ENCODE measurements at regions not wholly inside any gene's neighbourhood (a gene's known extent, or its start where the extent isn't known, plus 50 kb on each side); places are given as distances from the start of the nearest gene placed in this dataset.

GRCh38 chr18:40388121-40388520 lies 1566.9 kb upstream of the PIK3C3 start:
- no peak for DNase-seq

- no peak for DNase-seq
Measured at GRCh38 chr18:40387130-40387787, 1567.8 kb upstream of the PIK3C3 start.

DNA sequence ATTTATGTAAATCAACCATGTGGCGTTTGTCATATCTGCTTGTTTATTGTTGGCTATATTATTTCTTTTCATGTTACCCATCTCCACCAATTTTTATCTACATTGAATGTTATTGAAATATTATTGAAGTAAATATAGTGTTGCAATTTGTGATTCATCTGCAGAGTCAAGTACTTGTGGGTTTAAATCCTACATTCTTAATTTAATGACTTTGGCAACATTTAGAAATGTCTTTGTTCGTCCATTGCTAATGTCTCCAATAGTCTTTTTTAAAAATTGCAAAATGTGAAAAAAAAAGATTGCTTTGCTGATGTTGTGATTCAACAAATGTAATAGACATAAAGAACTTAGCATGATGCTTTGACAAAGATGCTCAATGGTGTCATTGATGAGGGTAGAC lies 1572.8 kb upstream of the PIK3C3 start:
- no peak for DNase-seq

DNA sequence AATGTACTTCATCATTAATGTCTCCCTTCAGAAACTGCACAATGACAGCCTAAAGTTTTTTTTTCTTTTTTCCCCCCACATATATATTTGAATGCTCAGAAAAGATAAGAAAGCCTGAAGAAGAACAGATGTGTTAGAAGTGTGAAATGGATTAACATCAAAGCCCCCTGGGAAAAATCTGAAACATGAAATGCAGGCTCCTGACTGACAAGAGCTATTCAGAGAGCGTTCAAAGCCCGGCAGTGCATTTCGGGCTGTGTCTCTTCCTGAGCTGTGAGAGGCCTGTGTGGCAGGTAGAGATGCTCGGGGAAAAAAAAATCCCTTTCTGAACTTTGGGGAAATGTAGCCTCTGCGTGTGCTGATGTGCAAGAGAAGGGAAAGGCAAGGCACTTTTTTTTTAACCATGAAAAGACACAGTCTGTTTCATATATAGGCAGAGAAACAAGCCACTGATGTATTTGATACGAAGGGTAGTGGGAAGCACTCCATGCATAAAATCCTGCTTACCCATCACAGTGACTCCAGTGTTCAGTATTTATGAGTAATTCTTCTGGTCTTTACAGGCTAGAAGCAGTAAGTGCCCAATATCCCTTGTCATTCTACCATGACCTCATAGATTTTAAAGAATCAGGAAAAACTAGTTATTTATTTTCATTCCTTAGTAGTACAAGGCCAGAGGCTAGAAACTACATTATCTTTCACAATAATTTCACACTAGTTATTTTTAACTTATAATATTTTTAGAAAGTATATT lies 1574.2 kb upstream of the PIK3C3 start:
- DNase-seq: no peak

DNA sequence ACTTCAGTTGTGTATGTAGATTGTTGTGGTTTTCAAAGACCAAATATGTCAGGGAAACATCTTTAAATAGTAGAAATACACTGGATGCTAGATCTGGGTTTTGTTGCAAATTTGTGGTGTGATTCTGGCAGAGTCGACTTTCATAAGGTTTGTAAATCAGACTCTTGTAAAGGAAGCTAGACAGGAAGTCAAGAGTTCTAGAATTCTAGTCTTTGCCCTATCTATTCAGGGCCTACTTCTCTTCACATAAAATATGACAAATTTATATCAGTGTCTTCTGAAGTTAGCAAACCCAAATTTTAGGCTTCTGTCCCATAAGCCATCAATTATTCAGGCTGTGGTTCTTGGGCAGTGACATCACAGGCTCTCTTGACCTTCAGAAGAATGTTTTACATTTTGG lies 1579.2 kb upstream of the PIK3C3 start:
- no peak for DNase-seq

DNA sequence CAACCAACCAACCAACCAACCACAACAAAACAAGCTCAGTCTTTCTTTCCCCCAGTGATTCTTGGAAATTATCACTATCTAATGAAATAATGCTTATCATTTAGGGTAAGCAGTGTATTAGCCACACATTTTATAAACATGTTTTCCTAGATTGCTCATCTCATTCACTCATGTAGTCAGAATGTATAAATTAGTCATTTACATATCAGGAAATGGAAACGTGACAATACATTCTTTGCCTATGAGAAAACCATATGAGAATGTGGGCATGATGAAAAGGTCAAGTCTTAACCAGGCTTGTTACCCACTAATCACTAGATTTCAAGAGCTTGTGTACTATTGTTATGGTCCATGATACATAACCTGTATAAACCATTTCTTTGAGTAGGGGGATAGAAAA lies 1583.4 kb upstream of the PIK3C3 start:
- no peak for DNase-seq

- DNase-seq: no peak
Measured at GRCh38 chr18:40367576-40367975, 1587.5 kb upstream of the PIK3C3 start.

DNA sequence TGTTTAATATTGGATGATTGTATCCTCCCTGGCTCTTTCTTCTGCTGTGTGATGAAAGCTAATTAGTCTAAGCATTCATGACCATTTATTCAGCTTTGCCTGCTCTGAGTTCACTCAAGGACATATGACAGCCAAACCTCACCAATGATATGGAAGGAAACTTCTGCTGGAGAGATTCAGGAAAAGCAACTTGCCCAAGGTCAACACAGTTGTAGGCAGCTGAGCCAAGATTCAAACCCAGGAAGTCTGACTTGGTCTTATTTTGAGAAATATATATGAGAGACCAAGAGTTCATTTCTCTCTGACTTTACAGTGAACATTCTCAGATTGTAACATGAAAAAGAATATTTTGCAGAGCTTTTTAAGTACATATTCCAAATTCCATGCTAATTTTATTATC lies 1588.5 kb upstream of the PIK3C3 start:
- no peak for DNase-seq

DNA sequence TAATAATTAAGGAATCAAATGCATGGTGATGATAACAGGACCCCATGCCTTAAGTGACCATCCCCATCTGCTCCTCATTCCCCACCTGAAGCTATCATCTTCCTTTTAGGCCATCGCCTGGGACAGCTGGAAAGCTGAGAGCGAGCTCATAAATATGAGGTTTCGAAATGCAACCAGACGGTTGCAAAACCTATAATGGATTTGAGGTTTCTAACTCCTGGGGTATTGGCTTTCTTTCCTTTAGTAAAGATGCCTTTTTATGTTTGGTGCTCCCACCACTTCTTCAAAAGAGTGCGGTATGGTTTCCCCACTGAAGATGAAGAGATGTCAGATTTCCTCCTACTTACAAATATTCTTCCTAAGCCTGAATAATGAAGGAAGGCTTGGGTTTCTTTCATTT lies 1589.5 kb upstream of the PIK3C3 start:
- DNase-seq: no peak

- no peak for DNase-seq
Measured at GRCh38 chr18:40360558-40360957, 1594.5 kb upstream of the PIK3C3 start.

DNA sequence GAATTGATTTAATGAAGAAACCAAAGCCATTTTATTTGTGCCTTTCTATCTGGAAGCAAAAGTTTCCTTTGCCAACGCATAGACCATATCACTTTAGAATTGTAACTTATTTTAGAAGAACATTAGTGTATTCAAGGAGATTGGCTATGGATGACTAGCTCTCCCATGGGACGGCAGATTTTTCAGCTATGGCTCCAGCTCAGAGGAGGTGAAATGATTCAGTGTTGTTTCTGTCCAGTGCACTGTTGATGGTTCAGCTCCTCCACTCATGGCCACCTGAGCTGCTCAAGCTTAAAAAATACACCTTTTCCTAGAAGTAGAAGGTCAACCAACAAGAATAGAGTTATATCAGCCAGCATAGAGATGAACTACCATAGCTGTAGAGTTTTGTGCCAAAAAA lies 1597.5 kb upstream of the PIK3C3 start:
- DNase-seq: no peak

DNA sequence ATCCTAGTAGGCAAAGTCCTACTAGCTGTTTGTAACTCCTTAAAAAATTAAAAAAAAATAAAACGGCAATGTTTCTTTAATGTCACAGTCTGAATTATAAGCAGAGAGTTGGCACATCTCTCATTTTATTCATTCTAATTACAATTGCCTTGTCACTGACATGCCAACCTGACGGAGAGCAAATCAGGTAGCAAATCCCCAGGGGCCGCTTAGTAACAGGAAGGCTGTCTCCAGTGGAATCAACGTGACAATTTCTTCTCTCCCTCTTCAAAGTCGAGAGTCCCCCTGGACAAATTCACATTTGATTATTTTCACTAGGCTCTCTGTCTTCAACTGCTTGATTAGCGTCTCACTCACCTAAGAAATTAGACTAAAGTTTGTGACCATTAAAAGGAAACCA lies 1598.9 kb upstream of the PIK3C3 start:
- DNase-seq: no peak

- DNase-seq: no peak
Measured at GRCh38 chr18:40355726-40356125, 1599.3 kb upstream of the PIK3C3 start.

DNA sequence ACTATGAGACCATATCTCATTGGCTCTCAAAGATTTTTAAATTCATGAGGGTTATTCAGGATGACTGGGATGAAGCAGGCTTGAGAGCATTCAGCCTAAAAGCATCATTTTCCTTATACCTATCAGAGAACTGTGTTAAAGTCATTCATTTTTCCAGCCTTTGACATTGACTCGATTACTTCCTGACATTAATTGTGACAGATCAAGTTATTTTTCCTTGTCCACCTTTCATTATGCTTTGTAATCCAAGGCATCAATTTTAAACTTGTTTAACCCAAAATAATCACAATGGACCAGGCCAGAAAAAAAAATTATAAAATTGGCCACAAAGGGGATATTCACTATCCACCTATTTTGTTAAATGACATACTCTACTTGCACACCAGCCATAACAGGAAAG lies 1606.8 kb upstream of the PIK3C3 start:
- no peak for DNase-seq

- no peak for DNase-seq
Measured at GRCh38 chr18:40347261-40347660, 1607.8 kb upstream of the PIK3C3 start.

DNA sequence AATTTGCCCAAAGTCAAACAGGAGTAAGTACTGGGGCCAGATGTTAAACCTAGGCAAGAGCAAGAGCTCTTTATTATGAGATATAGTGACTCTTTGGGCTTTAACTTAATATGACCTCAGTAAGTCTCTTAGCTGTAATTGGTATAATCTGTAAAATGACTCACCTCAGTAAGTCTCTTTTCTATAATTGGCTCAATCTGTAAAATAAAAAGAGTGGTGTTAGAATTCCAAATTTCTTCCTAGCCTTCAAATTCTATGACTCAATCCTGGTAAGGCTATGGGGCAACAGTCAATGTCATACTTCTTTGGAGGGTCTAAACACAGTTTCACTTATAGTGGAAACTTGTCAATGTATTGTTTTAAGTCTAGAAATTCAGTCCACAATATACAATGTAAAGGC lies 1608.9 kb upstream of the PIK3C3 start:
- DNase-seq: no peak

- no peak for DNase-seq
Measured at GRCh38 chr18:40341701-40342100, 1613.3 kb upstream of the PIK3C3 start.

- DNase-seq: no peak
Measured at GRCh38 chr18:40338284-40338683, 1616.8 kb upstream of the PIK3C3 start.

DNA sequence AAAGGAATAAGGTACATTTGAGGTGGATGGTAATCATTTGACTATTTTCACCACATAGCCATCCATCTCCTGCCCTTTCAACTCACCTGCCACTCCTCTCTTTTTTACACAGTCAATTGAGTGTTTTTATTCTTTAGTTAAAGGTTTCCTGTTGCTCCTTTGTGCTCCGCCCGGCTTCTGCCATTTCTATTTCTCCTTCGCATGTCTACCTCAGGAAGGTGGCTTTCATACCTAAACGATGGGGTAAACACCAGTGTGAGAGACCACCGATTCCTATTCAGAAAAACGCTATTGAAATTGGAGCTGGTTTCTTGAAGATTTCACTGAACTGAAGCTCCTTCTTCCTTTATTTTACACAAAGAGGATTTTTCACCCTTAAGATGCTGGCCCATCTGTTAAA lies 1628.0 kb upstream of the PIK3C3 start:
- DNase-seq: no peak

DNA sequence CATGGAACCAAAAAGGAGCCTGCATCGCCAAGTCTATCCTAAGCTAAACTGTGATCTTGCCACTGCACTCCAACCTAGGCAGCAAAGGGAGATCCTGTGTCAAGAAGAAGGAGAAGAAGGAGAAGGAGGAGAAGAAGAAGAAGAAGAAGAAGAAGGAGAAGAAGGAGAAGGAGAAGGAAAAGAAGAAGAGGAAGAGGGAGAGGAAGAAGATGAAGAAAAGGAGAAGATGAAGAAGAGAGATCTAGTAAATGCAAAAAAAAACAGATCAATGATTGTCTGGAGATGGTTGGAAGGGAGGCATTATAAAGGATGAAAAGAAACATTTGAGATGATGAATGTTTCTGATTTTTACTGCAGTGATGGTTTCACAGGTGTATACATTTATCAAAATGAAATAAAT lies 1629.0 kb upstream of the PIK3C3 start:
- DNase-seq: no peak

GRCh38 chr18:40314199-40314598 lies 1640.8 kb upstream of the PIK3C3 start:
- no peak for DNase-seq

DNA sequence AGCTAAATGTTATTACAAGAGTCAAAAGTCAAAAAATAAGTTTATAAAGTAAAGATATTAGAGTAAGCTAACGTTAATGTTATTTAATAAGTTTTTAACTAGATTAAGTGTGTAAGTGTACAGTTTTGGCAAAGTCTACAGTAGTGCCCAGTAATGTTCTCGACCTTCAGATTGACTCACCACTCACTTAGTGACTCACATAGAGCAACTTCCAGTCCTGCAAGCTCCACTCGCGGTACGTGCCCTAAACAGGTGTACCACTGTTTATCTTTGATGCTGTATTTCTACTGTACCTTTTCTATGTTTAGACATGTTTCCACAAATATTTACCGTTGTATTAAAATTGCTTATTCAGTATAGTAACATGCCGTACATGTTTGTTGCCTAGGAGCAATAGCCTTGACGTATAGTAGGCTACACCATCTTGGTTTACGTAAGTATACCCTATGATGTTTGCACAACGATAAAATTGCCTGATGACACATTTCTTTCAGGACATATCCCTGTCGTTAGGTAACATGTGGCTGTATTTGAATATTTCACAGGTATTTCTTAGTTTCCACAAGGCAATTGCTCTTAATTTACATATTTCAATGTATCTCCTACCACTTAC lies 1641.9 kb upstream of the PIK3C3 start:
- no peak for DNase-seq

GRCh38 chr18:40307627-40308026 lies 1647.4 kb upstream of the PIK3C3 start:
- DNase-seq: no peak

DNA sequence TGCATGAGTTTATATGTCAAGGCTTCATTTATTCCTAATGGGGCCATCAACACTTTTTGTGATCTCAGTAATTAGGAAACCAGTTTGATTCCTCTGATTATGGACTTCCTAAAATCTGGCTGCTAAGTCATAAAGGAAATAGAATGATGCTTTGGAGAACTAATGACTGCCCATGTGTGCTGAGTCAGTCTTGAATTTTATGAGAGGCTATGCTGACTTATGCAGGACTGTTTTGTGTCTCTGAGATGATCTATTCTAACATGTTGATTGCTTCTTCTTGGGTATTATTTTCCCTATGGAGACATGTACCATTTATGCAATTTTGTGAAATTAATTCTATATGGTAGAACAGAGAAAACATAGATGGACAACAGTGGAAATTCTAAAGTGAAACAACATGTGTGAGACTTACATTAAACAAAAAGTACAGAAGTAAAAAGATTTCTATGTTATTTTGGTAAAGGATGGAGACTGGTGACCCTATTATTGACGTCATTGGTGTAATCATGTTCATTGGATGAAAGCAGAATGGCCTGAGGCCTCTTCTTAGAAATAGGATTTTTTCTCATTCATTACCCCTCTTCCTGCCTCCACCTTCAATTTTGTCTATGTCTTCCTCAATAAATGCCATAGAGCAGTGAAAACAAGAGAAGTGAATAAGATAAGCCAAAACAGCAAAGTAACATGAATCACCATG lies 1658.2 kb upstream of the PIK3C3 start:
- DNase-seq: no peak

All from CD4-positive, alpha-beta T cell treated with Interleukin-17A for 1 hour (primary cell).